NCI-H524 treated with DMSO at 0.1 percent for 48 hours (cell line): ENCODE measurements at regions not wholly inside any gene's neighbourhood (a gene's known extent, or its start where the extent isn't known, plus 50 kb on each side); places are given as distances from the start of the nearest gene placed in this dataset.
"Not testable (repeated sequence)": the region's sequence is repeated elsewhere in the genome, so short reads cannot be mapped to it uniquely, and the experiment has no call there.

ENCODE experiments used
- DNase-seq: peaks from one replicate; lab custom pipeline; 2025; lab: John Stamatoyannopoulos, UW

DNA sequence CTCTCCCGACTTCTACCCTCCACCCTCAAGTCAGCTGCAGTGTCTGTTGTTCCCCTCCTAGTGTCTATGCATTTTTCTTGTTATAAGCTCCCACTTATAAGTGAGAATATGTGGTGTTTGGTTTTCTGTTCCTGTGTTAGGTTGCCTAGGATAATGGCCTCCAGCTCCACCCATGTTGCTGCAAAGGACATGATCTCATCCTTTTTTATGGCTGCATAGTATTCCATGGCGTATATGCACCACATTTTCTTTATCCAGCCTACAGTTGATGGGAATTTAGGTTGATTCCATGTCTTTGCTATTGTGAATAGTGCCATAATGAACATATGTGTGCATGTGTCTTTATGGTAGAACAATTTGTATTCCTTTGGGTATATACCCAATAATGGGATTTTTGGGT is 80.7 kb downstream of the SPTSSA start:
- DNase-seq: not testable (repeated sequence)

DNA sequence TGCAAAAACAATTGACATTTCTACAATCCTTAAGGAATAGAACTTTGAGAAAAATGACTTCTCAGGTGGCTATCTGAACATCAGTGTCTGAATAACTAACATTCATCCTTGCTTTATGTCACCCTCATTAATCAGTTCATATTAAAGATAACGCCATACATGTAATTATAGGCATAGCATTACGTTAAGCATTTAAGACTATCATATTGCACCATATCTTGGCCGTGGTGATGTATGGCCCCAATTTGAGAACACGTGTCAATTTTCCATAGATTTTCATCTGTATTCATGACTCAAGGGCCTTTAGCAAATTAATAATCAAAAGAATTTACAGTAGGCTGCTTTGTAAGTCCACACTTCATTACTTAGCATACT is 81.6 kb downstream of the SPTSSA start:
- DNase-seq: no peak

DNA sequence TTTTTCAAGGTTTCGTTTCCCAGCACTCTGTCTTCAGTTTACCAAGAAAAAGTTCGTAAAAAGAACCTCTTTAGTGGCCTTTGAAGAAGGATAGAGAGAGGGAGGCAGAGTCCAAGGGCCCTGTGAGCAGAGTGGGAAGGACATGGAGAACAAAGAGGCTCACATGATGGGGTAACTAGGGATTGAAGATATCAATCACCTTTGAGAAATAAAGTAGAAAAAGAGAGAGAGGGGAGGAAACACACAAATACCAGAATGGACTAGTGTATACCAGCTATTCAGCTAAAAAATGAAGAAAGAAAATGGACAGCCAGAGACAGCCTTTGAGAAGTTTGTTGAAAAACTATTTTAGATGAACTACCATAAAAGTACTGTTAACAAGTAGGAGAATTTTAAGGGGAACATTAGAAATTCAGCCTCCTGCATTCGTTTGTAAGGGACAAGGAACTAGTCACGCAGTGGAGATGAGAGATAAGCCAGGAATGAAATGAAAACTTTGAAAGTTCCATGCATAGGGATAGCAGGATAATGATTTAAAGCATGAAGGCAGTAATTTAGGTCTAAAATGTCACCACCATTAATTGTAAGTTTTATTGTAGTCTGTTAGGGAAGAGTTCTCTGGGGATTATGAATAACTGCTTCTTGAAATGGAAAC is 82.1 kb downstream of the SPTSSA start:
- DNase-seq: no peak

DNA sequence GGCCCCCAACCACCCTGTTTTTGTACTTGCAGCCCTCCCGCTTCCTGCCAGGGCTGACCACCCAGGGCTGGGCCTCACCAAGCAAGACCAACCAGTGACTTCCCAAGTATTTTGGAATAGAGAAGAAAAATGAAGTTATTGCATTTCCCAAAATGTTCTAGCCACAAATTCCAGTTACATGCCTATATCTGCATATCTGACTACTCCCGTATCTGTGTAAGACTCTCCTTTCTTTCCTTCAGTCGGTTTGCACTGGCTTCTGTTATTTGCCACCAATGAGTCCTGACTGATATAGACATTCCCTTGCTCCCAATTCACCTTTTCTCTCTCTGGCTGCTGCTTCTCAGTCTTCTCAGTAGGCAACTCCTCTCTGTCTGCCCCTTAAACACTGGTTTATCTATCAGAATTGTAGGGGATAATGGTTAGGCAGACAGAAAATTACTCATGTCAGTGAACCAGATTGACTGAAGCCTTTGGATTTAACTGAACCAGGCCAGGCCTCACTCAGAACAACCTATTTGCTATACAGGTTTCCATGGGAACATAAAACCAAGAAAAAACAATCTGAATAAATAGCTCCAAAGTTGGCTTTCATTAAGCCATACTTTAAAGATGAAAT is 85.3 kb downstream of the SPTSSA start:
- DNase-seq: no peak

DNA sequence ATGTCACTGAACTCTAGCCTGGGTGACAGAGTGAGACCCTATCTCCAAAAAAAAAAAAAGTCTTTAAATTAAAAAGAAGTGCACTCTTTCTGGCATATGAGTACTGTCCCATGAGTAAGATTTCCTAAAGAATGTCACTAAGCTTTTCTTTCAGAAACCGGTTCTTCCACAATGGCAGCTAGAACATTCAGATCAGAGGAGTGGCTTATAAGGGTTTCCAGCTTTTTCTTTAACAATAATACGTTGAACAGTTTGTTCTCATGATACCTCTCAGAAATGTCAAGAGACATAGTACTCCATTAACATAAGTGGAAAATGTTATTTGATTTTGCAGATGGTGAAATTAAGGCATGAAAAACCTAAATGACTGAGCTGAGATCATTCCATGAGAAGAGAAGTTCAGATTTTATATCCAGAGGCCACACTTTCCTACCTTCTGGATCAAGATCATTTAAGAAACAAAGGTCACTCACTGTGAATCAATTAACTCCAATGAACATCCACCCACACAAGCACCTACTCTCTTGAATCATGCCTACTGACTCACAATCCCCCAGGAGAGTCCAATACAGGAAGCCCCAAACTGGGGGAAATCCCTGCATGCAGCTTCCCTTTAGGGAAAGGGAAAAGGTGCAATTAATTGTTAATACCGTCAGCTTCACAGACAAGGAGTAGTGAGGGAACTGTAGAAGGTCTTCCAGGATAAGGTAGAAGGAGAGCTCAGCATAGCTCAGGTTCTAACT is 86.9 kb downstream of the SPTSSA start:
- no peak for DNase-seq

DNA sequence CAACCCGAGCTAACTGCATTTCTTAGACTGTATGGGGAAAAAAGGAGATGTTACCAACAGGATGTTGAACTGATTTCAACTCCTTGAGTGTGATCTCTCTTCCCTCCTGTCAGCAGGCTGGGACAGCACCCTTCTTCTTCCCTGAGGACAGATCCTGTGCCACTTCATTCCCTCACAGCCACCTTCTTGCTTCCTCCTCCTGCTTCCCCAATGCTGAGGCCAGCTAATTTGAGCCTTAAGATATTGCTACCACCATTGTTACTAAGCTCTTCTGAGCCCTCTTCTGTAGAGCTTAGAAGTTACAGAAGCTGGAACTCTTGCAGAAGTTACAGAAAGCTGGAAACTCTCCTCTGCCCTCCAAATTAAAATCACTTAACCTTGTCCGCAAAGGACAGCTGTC is 88.8 kb downstream of the SPTSSA start:
- DNase-seq: no peak

DNA sequence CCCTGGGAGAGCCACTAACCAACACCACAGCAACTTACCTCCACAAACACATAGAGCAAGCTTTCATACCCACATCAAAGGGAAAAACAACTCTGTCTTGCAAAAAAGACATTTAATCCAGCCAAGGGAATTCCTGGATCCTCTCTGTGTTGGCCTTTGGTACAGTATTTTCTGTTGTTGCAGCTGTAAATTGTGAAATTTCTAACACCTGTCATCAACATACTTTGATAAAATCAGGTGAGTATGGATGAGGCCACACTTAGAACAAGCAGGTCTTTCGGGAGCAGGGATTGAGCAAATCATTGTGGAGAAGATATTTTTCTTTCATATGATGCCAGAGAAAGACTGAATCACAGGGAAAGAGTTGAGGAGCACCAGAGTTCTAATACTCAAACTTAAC is 89.3 kb downstream of the SPTSSA start:
- no peak for DNase-seq

DNA sequence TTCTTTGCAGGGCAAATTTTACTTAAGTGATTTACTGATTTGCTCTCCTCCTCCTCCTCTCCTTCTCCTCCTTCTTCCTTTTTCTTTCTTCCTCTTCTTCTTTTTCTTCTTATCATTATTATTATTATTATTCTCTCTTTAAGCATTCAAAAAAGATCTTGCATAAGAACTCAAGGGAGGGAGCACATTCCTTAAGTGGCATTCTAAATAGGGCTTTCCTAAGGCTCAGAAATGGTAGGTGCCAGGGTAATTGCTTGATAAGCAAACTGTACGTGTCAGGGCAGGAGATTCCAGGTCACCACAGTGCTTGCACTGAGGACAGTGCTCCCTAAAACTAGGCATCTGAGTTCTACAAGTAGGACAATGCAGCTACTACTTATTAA is 92.4 kb downstream of the SPTSSA start:
- no peak for DNase-seq

DNA sequence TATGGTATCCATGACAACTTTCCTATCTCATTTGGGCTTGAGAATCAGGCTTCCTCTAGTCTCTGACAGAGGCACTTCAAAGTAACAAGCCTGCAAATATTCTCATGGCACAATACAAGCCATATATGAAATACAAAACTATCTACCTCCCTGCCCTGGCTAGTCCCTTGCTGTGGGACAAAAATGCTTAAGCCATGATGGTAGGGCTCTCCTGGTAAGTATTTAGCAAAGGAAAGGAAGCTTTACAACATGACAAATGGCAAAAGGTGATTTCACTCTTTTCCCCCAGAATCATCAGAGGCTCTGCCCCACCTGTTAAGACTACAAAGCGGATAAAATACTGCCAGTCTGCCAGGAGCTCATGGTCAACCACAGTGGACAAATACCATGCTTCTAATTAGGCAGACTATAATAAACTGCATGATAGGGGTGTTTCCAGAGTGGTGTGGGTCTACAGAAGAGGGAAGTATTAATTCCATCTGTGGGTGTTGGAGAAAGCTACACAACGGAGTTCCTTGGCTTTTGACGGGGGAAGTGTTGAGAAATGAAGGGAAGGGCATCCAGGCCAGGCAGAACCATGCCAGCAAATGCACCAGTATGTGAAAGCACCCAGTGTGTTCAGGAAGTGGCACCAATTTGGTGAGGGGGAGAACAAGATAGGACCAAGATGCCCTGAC is 92.9 kb downstream of the SPTSSA start:
- DNase-seq: no peak

DNA sequence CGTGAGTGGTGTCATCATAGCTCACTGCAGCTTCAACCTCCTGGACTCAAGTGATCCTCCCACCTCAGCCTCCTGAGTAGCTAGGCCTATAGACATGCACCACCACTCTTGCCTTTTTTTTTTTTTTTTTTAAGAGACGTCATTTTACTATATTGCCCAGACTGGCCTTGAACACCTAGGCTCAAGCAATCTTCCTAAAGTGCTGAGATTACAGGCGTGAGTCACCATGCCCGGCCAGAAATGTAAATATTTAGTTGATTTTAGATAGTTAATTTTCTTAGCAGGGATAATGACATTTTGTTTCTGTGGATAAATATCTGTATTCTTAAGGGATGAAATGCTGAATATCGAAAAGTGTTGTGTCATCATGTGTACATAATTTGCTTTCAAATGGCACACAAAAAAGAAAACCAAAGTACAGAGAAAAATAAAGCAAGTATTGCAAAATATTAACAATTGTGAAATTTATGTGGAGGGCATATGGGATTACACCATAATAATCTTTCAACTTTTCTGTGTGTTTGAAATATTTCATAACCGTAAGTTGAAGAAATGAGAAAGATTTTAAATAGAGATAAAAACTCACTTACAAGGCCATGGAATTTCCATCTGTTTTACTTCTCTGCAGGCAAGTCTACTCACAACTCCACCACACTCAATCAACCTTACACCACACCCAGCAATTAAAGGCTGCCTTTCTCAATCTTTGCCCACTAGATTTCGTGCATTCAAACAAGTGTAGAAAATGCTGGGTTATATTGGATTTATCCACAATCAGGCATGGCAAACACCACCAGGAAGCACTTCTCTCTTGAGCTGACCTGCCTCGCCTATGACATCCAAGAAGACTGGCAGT is 93.7 kb downstream of the SPTSSA start:
- no peak for DNase-seq

DNA sequence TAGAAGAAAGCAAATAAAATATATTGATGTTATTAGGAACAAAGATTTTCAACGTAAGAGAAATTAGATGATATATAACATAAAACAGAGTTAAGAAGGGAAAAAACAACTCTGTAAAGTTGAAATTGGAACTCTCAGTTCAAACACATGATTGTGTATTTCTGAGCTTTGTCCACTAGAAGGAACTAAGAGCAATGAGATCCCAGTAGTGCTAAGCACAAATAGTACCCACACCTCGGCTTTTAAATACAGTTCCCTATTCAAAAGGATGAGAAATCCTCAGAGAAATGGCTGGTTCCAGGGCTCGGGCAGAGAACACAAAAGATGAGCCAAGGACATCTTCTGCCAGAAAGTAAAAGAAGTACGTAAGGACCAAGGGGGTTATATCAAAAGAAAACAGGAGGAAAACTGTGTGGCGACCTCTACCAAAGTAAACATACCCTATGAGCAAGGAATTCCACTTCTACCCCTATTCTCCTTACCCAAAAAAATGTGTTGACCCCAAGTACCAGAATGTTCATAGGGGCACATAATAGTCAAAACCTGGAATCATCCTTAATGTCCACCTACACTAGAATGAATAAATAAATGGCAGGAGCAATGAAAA is 96.6 kb downstream of the SPTSSA start:
- no peak for DNase-seq

DNA sequence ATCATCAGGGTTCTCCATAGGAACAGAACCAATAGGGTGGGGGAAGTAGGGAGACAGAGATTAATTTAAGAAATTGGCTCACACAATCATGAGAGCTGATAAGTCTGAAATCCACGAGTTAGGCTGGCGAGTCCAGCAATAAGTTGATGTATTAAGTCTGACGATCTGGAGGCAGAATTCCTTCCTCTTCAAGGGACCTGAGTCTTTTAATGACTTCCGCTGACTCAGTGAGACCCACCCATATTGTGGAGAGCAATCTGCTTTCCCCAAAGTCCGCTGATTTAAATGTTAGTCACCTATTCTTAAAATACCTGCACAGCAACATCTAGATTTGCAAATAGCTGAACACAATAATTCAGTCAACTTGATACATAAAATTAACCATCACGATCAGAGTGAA is 97.8 kb downstream of the SPTSSA start:
- DNase-seq: no peak

DNA sequence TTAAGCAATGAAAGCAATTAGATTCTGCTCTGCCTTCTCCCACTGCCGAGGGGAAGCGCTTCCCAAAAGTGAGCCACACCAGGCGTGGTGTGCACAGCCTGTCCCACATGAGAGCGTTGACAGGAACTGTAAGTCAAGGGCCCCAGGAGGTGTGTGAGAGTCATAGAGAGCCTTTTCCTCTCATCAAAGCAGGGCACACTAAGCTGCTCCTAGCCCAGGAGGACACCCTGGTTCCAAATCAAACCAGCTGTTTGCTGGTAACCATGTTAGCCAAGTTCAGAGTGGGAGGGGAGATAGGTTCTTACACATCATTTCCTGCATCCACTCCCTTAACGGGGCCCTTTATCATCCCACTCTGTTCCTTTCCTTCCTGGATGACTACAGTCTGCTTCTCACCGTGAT is 98.3 kb downstream of the SPTSSA start:
- no peak for DNase-seq

DNA sequence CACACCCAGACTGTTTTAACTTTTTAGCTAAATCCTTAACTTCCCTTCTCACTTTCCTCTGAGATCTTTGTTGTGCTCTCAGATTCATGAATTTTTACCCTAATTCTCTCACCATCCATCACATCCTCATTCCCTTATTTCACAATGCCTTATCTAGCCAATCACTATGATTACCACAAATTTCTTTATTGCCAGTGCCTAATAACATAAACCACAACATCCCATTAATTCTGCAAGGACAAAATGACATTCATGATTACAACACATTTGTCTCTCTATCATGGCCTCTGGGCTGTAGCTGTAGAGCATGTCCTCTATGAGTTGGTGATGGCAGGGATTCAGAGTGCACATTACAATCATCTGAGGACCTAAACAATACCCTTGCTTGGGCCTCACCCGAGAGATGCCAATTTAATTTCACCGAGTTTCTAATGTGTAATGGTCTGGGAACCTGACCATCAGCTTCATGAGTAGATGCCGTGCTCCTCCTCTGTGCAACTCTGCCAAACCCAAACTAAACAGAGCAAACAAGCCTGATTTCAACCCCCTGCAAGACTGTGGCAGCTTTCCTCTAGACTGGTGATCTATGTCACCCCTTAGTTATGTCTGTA is 99.3 kb downstream of the SPTSSA start:
- no peak for DNase-seq

DNA sequence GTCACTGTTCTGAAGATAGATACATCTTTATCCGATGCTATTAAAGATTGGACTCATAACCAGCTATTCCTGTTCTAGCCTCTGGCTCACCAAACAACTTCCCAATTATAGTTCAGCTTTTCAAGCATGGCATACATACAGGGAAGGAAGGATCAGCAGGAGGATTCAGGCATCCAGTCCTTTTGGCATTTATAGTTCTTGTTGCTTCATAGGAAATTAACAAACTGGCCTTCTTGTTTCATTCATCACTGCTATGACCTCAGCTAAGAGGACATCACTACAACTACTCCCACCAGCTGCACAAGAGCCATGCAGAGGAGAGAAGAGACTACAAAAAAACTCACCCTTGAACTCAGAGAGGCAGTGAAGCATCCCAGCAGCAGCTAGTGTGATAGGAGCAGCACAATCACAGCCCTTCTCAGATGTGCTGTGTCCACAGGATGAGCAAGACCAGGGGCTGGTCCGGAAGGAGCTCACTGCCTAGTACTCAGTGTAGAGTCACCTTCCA is 100.5 kb downstream of the SPTSSA start:
- DNase-seq: no peak

DNA sequence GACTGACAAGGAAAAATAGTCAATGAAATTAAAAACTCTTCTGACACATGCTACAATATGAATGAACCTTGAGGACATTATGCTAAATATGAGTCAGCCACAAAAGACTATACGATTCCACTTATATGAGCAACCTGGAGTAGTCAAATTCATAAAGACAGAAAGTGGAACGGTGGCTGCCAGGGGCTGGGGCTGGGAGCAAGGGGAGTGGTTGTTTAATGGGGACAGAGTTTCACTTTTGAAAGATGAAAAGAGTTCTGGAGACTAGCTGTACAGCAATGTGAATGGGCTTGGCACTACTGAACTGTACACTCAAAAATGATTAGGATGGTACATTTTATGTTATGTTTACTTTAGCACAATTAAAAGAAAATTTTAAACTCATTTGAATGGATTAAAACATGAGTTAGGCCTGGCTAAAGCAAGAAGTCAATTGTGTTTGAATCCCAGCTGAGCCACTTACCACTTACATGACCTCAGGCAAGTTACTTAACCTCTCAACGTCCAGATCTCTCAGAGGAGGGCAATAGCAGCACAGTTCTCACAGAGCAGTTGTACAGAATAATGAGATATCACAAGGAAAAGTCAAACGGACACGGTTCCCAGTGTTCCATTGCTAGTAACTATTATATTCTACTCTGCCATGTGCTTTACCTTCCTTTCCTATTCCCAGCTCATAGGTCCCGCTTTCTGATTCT is 102.5 kb downstream of the SPTSSA start:
- no peak for DNase-seq

DNA sequence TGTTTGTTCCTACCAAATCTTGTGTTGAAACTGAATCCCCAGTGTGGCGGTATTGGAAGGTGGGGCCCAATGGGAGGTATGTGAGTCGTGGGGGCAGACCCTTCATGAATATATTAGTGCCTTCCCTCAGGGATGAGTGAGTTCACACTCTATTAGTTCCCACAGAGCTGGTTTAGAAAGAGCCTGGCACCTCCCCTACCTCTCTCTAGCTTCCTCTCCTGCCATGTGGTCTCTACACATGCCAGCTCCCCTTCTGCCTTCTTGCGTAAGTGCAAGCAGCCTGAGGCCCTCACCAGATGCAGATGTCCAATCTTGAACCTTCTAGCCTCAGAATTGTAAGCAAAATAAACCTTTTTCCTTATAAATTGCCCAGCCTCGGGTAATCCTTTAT is 105.8 kb downstream of the SPTSSA start:
- DNase-seq: no peak

DNA sequence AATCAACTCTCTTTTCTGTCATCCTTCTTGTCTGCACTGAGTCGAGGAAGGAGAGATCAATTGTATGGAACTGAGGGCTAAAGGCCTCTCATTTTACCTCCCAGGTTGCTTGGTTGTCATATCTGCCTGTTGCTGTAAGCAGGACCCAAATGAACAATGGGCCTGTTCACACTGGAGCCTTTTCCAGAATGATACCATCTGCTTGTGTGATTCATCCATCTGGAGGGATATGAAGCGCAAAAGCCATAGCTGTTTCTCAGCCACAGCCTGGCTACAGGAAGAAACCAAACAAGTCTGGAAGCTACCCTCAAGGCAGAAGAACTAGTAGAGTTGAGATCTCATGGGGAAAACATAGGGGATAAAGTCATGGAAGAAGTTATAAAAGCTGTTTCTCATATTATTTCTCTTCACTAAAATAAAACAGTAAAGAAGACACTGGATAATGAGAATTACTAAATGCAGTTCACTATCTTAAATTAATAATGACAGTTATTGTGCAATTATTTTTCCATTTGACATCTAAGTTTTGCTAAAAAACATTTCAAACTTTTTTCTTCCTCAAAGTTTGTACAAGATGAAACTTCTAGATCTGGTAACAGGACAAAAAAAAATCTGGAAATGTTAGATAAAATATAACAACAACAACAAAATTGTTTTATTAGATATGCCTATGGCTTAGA is 106.3 kb downstream of the SPTSSA start:
- DNase-seq: peak; percentile 62

DNA sequence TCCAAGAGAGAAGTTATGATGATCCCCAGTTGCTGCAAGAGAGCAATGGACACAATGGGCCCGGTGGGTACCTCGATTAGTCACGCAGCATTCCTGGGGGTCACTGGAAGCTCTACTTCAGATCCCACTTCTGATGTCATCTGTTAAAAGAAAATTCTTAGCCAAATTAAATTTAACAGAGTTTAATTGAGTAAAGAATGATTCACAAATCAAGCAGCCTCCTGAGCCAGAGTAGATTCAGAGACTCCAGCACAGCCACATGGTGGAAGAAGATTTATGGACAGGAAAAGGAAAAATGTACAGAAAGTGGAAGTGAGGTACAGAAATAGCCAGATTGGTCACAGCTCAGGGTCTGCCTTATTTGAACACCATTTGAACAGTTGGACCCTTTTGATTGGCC is 107.5 kb downstream of the SPTSSA start:
- no peak for DNase-seq

DNA sequence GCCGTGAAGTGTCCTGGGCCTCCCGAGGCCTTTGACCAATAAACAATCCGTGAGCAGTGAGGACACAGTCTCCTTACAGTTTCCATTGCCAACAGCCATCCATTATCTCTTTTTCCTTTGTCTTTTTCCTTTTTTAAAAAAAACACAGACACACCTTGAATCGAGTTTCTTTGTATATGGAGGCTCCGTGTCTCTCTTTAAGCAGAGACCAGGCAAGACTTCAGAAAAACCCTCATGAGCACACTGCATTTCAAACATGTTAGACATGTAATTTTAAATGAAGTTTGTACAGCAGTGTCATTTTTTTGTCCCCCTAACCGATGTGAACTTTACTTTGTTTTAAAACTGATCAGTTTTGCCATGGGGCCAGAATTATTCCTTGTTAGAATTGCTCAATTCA is 111.1 kb downstream of the SPTSSA start:
- DNase-seq: no peak
